ENCODE measurements at regions not wholly inside any gene's neighbourhood (a gene's known extent, or its start where the extent isn't known, plus 50 kb on each side); places are given as distances from the start of the nearest gene placed in this dataset.
A peak's percentile ranks its signal among the peaks of the same experiment; 100 is the strongest.

DNA sequence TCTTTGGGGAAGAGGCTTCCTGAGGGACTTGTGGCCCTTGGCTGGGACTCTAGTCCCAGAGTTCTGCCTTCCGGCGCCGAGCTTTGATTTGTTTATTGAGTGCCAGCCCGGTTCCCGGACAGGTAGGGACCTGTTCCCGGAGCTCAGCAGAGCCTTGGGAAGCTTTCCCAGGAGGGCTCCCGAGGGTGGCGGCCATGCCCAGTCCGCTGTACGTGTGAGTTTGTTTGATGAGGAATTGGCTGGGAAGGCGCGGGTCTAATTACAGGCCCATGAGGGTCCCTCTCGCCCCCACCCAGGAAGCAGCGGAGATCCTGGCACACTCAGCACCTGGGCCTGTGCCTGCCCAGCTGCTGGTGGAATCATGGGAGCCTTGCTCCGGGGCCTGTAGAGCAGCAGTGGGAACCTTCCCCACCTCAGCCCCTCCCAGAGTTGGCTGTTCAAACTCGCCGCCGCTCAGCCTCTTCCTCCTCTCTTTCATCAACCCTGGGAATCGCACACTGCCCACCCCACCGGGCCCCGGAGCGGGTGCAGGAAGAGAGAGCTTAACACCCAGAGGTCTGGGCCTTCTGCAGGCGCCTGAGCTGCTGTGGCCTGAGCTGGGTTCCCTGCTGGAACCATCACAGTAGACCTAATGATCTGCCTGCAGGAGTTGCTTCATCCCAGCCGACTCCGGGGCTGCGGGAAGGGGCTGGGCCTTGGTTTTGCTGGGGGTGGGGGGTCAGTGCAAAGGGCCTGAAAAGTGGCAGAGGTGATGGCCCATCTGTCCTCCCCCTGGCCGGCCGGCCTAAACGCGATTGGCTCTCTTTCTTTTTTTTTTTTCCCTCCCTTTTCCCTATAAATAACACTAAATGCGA is 313.7 kb downstream of the SEC14L1 start:
- DNase-seq (ENCODE audit: low read depth in 1 of 2, low spot score in 1 of 2), result no peak

- no peak for DNase-seq (ENCODE audit: low read depth in 1 of 2, low spot score in 1 of 2)
Measured at GRCh38 chr17:77455111-77455890, 314.5 kb downstream of the SEC14L1 start.

DNA sequence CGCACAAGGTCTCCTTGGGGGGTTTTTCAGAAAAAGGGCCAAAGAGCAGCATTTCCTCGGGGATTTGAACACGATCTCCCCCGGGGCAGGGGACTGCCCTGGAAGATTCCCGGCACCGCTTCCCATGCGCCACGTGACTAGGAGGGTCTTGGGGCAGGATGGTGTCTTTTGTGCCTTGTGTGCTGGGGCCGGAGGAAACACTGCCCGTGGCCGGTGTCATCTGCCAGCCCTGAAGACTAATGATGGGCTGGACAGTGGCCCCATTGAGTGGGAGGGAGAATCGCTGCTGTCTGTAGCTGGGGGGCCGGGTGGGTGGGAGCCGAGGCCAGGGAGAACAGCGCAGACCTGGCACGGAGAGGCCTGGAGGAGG is 315.1 kb downstream of the SEC14L1 start:
- DNase-seq (ENCODE audit: low read depth in 1 of 2, low spot score in 1 of 2), result no peak

- no peak for DNase-seq (ENCODE audit: low read depth in 1 of 2, low spot score in 1 of 2)
Measured at GRCh38 chr17:77456271-77456950, 315.6 kb downstream of the SEC14L1 start.

- DNase-seq (ENCODE audit: low read depth in 1 of 2, low spot score in 1 of 2), result no peak
Measured at GRCh38 chr17:77456951-77457548, 316.3 kb downstream of the SEC14L1 start.

DNA sequence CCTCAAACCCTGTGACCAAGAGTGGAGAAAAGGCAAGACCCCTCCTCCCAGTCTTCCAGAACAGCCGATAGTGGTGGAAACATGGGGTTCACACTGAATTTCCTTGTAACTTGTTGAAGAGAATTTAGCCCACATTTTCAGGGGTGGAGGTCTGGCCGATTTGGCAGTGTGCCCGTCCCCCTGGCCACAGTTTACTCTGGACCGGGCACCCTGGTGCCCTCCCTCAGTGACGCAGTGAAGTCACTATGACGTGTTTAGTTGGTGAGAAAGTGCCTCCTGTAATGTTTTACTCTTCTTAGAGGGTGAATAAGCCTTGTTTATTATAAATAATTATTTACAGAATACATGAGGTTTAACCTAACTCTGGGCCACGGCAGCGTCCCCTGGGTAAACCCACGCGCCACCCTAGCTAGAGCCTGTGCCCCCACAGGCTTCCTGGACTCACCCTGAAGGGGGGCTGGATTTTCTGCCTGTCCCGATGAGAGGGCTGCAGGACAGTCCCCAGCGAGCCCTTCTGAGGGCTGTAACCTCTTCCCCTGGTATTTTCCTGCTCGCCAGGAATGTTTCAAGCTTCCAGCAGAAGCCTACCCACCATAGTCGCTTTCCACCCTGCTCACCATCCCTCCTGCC is 316.9 kb downstream of the SEC14L1 start:
- no peak for DNase-seq (ENCODE audit: low read depth in 1 of 2, low spot score in 1 of 2)

GRCh38 chr17:77458202-77459017 is 317.6 kb downstream of the SEC14L1 start:
- no peak for DNase-seq (ENCODE audit: low read depth in 1 of 2, low spot score in 1 of 2)

DNA sequence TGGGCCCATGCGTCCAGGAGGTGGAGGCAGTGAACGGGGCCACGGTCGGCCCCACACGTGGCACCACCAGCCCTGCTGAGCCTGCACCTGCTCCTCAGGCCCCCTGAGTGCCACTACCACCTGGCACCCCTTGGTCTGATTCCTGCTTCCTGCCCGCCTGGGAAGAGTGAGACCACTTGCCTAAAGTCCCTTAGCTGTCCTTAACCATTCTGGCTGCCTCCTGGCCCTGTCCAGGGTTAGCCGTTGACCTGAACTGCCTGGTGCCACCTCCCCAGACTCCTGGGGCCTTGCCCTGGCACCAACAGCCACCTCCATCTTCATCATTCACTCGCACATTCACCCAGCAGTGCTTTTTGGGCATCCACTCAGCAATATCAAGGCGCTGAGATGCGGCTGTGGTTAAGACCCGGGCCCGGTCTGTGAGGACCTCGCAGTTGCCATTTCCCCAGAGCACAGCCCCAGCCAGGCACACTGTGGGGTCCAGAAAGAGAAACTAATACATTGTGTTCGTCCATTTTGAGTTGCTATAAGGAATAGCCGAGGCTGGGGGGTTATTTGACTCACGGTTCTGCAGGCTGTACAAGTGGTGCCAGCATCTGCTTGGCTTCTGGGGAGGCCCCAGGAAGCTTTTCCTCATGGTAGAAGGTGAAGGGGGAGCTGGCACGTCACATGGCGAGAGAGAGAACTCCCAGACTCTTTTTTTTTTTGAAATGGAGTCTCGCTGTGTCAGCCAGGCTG is 318.4 kb downstream of the SEC14L1 start:
- DNase-seq (ENCODE audit: low read depth in 1 of 2, low spot score in 1 of 2), result no peak

DNA sequence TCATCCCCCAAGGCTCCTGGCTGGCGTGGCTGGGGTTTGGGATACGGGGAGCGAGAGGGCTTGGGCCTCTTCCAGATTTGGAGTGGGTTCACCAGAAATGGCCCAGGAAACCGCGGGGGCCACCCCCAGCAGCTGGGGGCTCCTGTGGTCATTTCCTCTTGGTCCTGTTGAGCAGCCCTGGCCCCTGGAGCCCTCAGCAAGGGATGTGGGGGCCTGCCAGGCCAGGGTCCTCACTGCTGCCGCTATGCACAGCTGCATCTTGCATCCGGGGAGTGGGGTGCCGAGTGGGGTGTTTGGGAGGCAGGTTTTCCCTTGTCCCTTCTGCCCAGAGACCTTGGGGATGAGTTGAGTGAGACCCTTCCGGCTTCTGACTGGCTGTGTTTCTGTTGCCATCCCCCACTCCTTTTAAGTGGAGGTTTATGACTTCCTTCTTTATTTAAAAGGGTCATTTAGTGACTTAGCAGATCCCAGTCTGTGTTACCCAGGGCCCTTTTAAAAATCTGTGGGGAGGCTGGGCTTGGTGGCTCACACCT is 319.8 kb downstream of the SEC14L1 start:
- no peak for DNase-seq (ENCODE audit: low read depth in 1 of 2, low spot score in 1 of 2)

- no peak for DNase-seq (ENCODE audit: low read depth in 1 of 2, low spot score in 1 of 2)
Measured at GRCh38 chr17:77461277-77462057, 320.7 kb downstream of the SEC14L1 start.

- no peak for DNase-seq (ENCODE audit: low read depth in 1 of 2, low spot score in 1 of 2)
Measured at GRCh38 chr17:77462090-77462489, 321.3 kb downstream of the SEC14L1 start.

GRCh38 chr17:77462553-77463497 is 322.1 kb downstream of the SEC14L1 start:
- no peak for DNase-seq (ENCODE audit: low read depth in 1 of 2, low spot score in 1 of 2)

DNA sequence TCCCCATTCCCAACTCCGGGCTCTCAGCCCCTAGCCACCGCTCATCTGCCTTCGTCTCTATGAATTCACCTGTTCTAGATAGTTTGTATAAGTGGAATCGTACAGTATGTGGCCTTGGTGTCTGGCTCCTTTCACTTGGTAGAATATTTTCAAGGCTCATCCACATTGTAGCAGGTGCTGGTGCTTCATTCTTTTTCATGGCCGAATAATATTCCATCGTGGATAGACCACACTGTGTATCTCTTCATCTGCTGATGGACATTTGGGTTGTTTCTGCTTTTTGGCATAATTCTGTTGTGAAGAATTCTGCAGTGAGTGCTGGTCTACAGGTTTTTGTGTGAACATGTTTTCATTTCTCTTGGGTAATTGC is 324.2 kb downstream of the SEC14L1 start:
- DNase-seq (ENCODE audit: low read depth in 1 of 2, low spot score in 1 of 2), result no peak

GRCh38 chr17:77465358-77466041 is 324.7 kb downstream of the SEC14L1 start:
- DNase-seq (ENCODE audit: low read depth in 1 of 2, low spot score in 1 of 2), result peak; percentile 57

DNA sequence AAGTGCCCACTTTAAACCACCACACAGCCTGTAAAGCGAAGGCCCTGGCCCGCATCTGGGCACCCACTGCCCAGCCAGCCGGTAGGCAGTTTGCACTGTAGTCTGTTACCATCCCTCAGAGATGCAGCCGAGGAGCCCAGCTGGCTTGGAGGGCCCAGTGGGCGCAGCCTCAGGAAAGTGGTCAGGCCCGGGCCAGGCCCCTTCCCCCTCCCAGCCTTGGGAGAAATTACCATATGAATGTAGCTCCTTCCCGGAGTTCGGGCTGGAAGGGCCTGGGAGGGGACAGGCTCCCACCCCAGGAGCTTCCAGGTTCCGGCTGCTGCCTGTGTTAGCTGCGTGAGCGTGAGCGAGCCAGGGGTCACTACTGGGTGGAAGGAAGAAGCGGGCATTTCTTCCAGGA is 325.4 kb downstream of the SEC14L1 start:
- no peak for DNase-seq (ENCODE audit: low read depth in 1 of 2, low spot score in 1 of 2)

- DNase-seq (ENCODE audit: low read depth in 1 of 2, low spot score in 1 of 2), result no peak
Measured at GRCh38 chr17:77466596-77467223, 325.9 kb downstream of the SEC14L1 start.
